ENCODE measurements at regions not wholly inside any gene's neighbourhood (a gene's known extent, or its start where the extent isn't known, plus 50 kb on each side); places are given as distances from the start of the nearest gene placed in this dataset.

DNA sequence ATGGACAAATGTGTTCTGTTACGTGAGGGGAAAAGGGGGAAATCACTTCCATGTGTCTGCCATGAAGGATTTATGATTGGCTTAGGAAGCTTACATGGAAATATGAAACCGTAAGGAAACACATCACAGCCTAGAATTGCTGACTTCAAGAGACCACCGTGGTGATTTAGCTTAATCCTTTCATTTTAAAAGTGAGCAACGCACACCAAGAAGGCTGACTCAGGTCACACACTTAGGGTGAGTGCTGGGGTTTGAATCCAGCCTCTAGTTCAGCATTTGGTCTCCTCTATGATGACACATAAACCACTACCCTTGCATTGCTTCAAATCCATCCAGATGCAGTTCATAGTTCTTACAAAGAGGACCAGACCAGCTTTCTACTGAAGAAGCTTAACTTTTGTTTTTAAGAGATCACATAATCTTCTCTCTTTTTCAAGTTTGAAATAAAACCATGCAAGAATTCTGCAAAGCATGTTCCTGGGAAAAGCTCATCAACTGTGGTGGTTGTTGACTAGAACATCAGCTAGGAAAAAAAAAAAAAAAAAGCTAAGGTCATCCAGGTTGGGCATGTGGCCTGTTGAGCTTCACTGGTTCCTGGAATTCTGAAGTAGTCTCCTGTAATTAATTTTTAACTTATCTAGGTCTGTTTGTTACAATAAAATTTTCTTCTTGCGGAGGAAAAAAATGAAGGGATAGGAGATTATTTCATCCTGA lies 60.2 kb upstream of the KL start:
- no peaks in the 10 kb centered on the region for H3K4me1 ChIP-seq (ENCODE audit: low read length)
- no peak overlapping the region for H3K27ac ChIP-seq (ENCODE audit: low read length)
- TF ChIP-seq EZH2 (optimal IDR thresholded peaks at IDR 0.05; ENCODE audit: low read depth, low read length) (no peak), EZH2phosphoT487 (IDR thresholded peaks at IDR 0.05; ENCODE audit: low read length) (no peak)
- TF ChIP-seq, protein P1, sequence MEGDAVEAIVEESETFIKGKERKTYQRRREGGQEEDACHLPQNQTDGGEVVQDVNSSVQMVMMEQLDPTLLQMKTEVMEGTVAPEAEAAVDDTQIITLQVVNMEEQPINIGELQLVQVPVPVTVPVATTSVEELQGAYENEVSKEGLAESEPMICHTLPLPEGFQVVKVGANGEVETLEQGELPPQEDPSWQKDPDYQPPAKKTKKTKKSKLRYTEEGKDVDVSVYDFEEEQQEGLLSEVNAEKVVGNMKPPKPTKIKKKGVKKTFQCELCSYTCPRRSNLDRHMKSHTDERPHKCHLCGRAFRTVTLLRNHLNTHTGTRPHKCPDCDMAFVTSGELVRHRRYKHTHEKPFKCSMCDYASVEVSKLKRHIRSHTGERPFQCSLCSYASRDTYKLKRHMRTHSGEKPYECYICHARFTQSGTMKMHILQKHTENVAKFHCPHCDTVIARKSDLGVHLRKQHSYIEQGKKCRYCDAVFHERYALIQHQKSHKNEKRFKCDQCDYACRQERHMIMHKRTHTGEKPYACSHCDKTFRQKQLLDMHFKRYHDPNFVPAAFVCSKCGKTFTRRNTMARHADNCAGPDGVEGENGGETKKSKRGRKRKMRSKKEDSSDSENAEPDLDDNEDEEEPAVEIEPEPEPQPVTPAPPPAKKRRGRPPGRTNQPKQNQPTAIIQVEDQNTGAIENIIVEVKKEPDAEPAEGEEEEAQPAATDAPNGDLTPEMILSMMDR (IDR thresholded peaks at IDR 0.05; ENCODE audit: low read length) = no peak
- no peaks in the 10 kb centered on the region for H4K20me1 ChIP-seq (ENCODE audit: insufficient read depth, low read length)
- H3K36me3 ChIP-seq (replicated peaks; ENCODE audit: insufficient read depth, low read length) = no peaks in the 10 kb centered on the region
- no peaks in the 10 kb centered on the region for H3K79me2 ChIP-seq (ENCODE audit: low read length)
- no peaks in the 10 kb centered on the region for H3F3A ChIP-seq (ENCODE audit: insufficient read depth, low read length)
- no peak overlapping the region for H3K4me2 ChIP-seq (ENCODE audit: low read depth, low read length)
- H3K9me2 ChIP-seq (replicated peaks; ENCODE audit: insufficient read depth, low read length) = no peaks in the 10 kb centered on the region
- no peak for DNase-seq
- H2AFZ ChIP-seq (ENCODE audit: low read length) = no peak overlapping the region
- H3K4me3 ChIP-seq (ENCODE audit: low read length) = no peak overlapping the region
- no peaks in the 10 kb centered on the region for H3K27me3 ChIP-seq (replicated peaks; ENCODE audit: insufficient read depth, low read length)
- no peaks in the 10 kb centered on the region for H3K9me3 ChIP-seq (replicated peaks; ENCODE audit: insufficient read depth, low read length)
- no peak overlapping the region for H3K9ac ChIP-seq (ENCODE audit: low read length)

DNA sequence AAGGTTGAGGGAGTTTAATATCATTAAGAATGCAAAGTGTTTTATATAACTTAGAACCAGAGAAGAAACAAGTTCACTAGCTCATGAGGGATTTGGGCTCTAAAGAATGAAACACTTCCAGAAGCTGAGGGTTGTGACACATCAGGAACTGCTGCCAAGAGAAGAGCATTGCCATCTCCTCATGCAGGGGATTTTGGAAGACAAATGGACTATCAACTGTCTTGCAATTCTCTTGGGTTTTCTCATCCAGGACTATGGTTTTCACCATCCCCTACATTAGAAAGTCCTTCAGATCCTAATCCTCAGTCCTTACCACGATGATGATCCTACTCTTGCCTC lies 59.7 kb upstream of the KL start:
- H3K27ac ChIP-seq (ENCODE audit: low read length) = no peak overlapping the region
- no peaks in the 10 kb centered on the region for H3K9me3 ChIP-seq (replicated peaks; ENCODE audit: insufficient read depth, low read length)
- H4K20me1 ChIP-seq (ENCODE audit: insufficient read depth, low read length) = no peaks in the 10 kb centered on the region
- H3K27me3 ChIP-seq (replicated peaks; ENCODE audit: insufficient read depth, low read length) = no peaks in the 10 kb centered on the region
- H3K4me1 ChIP-seq (ENCODE audit: low read length) = no peaks in the 10 kb centered on the region
- no peak overlapping the region for H3K4me3 ChIP-seq (ENCODE audit: low read length)
- no peak overlapping the region for H3K4me2 ChIP-seq (ENCODE audit: low read depth, low read length)
- no peak for TF ChIP-seq EZH2 (optimal IDR thresholded peaks at IDR 0.05; ENCODE audit: low read depth, low read length)
- no peak for TF ChIP-seq EZH2phosphoT487 (IDR thresholded peaks at IDR 0.05; ENCODE audit: low read length)
- TF ChIP-seq, protein P1 (IDR thresholded peaks at IDR 0.05; ENCODE audit: low read length) = no peak
- no peaks in the 10 kb centered on the region for H3F3A ChIP-seq (ENCODE audit: insufficient read depth, low read length)
- DNase-seq = no peak
- no peaks in the 10 kb centered on the region for H3K79me2 ChIP-seq (ENCODE audit: low read length)
- no peak overlapping the region for H2AFZ ChIP-seq (ENCODE audit: low read length)
- no peaks in the 10 kb centered on the region for H3K9me2 ChIP-seq (replicated peaks; ENCODE audit: insufficient read depth, low read length)
- no peaks in the 10 kb centered on the region for H3K36me3 ChIP-seq (replicated peaks; ENCODE audit: insufficient read depth, low read length)
- H3K9ac ChIP-seq (ENCODE audit: low read length) = no peak overlapping the region

DNA sequence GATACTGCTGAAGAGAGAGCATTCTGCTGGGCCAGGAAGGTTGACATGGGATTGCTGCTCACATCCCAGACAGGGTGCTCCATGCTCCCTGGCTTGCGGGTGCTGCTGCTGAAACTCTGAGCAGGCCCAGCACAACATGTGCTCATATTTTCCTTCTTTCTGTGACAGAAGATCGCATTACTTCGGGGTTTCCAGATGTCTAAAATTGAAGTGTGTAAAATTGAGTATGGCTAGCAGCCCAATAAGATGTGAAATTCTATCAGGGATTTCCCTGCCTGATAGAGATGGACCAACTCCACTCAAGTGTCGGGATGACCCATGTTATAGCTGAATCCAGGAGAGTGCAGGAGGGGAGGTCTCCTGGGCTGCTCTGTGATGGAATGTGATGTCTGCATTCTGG lies 55.6 kb upstream of the KL start:
- Histone ChIP-seq H3K4me2 (ENCODE audit: low read depth, low read length) (no peak overlapping the region), H3K27ac (ENCODE audit: low read length) (no peak overlapping the region), H3K9me2 (replicated peaks; ENCODE audit: insufficient read depth, low read length) (no peaks in the 10 kb centered on the region), H2AFZ (ENCODE audit: low read length) (no peak overlapping the region), H4K20me1 (ENCODE audit: insufficient read depth, low read length) (no peaks in the 10 kb centered on the region), H3K4me1 (ENCODE audit: low read length) (no peaks in the 10 kb centered on the region), H3K4me3 (ENCODE audit: low read length) (no peak overlapping the region), H3K27me3 (replicated peaks; ENCODE audit: insufficient read depth, low read length) (no peaks in the 10 kb centered on the region), H3K79me2 (ENCODE audit: low read length) (no peaks in the 10 kb centered on the region), H3F3A (ENCODE audit: insufficient read depth, low read length) (no peaks in the 10 kb centered on the region), H3K9ac (ENCODE audit: low read length) (no peak overlapping the region), H3K9me3 (replicated peaks; ENCODE audit: insufficient read depth, low read length) (no peaks in the 10 kb centered on the region), H3K36me3 (replicated peaks; ENCODE audit: insufficient read depth, low read length) (no peaks in the 10 kb centered on the region)
- DNase-seq = no peak
- TF ChIP-seq, protein P1 (IDR thresholded peaks at IDR 0.05; ENCODE audit: low read length) = no peak
- TF ChIP-seq EZH2 (optimal IDR thresholded peaks at IDR 0.05; ENCODE audit: low read depth, low read length) (no peak), EZH2phosphoT487 (IDR thresholded peaks at IDR 0.05; ENCODE audit: low read length) (no peak)

Measured in MM.1S (cell line).